Effector CD8-positive, alpha-beta T cell (primary cell): ENCODE measurements at regions not wholly inside any gene's neighbourhood (a gene's known extent, or its start where the extent isn't known, plus 50 kb on each side); places are given as distances from the start of the nearest gene placed in this dataset.
A peak's percentile ranks its signal among the peaks of the same experiment; 100 is the strongest.

ENCODE experiments used
- DNase-seq: peaks from one replicate; lab custom pipeline; 2025; lab: John Stamatoyannopoulos, UW

DNA sequence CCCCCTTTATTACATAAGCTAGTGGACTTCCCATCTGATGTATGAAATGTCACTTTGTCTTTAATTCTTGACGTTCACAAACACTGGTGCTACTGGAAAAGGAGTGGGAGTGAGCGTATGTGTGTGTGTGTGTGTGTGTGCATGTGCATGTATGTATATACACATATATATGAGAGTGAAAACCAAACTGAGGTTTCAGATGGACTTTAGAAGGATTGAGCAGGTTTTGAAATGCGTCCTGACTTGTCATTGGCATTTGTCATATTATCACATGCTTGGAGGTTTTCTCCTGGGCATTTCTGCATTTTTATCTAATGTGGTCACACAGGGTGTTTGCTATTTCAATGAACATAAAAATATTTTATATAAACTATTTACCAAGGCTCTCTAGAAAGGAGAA is 1085.9 kb downstream of the BCL11B start:
- no peak for DNase-seq

DNA sequence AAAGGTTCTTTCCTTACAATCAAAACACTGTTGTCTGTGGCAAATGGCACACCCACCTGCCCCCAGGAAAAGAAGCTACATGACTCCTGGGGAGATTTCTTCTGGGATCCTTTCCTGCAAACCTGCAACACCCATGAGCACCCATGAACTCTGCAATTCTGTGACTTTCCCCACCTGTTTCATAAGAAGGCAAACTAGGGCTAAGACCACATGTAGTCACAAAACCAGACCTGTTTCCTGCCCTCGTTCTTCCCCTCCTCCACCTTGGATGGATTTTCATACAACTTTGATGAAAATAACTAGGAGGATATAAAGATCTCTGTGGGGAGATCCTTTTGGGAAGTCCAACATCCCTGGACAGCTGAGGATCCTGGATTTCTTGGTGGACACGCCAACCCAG is 1084.7 kb downstream of the BCL11B start:
- DNase-seq = no peak

DNA sequence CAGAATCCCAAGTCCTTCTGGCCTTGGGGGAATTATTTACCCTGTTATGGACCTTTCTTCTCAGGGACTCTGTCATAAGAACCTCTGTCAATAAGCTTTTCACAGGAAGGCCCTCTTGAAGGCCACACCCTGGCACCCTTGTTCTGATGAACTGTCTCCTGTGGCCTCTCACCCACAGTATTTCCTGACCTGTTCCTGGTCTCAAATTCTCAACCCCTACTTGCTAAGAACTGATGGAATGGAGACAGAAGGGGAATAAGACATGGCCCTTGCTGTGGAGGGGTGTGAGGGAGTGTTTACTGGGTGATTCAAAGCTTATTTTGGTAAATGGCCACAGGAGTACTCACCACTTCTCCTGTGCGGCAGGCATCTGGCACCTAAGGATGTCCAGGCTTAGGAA is 1082.9 kb downstream of the BCL11B start:
- DNase-seq = no peak

DNA sequence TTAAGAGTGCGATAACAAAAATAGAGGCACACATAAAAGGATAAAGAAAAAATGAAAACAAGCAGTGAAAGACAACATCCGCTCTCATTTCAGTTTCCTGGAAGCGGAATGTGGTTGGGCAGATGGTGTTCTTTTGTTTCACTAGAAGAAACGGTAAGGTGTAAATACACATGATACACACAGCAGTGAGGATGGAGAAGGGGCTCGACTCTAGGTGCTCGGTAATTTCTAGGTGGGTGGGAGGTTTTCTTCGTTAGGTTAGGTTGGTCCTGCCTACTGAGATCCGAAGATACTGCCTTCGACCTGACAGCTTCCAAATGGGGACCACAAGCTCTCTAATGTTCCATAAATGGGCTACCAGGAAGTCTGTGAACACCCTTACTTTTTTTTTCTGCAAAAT is 1082.5 kb downstream of the BCL11B start:
- DNase-seq = no peak

DNA sequence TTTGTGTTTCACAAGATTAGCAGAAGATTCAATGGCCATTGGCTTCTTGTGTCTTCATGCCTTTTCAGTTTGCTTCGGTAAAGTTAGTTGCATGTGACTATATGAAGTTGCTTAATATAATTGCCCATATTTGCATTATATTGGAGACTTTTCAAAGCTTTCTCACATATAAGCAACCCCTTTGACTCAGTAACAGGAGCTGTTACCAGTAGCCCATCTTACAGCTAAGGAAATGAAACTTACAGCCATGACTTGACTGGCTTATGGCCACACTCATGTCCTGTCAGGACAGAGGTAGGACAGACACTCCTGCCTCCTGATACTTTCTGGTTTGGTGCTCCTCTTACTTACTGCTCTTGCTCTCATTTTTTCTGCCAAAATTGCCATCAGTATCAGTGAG is 1082.1 kb downstream of the BCL11B start:
- DNase-seq = no peak

DNA sequence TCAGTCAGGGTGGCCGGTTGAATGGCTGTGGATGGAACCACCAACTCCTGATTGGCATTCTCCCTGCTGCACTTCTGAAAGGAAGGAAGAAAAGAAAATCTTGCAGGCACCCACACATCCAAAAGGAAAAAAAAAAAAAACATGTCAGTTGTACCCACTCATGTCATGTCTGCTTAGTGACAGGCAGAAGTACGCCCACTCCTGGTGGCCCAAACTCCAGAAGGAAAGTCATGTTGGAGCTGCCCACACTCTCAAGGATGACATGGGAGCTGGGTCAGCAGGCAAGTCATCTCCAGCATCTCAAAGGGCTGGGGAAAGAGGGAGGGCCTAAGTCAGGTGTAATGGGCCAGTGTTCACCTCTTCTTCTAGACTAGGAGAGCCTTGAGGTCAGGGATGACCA is 1079.1 kb downstream of the BCL11B start:
- no peak for DNase-seq

DNA sequence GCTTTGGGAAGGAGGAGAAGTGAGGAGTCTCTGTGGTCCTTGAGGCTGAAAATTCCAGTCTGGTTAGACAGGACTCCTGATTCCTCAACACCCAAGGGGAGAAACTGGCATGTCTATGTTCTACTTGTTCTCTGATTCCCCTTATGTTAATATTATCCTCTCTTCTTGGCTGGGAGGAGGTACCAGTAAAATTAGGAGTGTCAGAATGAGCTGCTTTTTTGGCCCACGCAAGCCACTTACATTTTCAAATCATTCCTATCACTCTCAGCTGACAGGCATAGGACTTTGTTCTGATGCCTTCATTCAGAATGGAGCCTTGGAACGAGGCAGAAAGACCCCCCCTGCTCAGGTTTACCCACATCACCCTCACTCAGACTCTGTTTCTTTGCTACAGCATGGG is 1077.2 kb downstream of the BCL11B start:
- DNase-seq = no peak

DNA sequence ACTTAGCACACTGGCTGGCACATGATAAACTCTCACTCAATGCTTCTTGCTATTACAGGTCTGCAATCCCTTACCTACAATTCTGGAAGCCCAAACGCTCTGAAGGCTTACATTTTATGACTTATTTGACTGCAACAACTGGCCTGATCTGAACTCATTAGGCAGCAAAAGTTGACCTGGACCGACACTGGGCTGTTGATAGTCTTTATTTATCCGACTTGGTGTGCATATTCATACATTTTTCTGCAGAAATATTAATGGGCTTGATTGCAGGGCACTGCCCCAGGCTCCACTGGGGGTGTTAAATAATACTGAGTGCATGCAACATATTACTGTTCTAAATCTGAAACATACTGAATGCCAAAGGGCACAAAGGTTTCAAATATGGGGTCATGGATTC is 1076.7 kb downstream of the BCL11B start:
- no peak for DNase-seq

DNA sequence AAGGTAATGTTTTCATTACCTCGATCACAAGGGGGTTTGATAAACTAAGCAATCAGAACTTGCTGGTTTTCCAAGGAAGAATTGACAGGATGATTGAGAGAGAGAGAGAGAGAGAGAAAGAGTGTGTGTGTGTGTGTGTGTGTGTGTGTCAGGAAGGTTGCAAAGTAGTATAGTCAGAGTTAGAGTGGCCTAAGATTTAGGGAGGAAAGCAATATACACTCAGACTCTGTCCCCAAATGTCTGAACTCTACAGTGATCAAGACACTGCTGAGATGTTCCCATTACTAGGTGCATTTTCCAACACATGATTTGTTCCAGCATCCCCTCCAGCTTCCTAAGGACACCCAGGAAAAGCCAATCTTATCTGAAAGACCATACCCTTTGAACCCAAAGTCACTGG is 1074.1 kb downstream of the BCL11B start:
- DNase-seq = no peak

DNA sequence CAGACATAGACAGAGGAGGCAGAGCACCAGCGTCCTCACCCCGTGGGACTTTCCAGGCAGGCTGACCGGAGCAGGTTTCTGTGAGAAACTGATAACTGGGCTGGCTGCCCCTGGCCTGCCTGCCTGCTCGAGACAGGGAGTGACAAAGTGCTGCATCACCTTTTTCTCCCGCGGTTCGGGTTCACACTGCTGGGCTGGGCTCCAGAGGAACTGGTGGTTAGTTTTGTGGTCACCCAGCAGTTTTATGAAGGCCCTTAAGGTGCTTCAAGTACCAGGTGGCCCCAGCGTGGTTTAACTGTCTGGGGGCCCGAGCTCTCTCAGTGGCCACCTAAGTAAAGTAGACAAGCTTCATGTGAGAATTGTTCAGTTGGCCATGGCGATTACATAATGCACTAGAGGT is 1073.6 kb downstream of the BCL11B start:
- no peak for DNase-seq

DNA sequence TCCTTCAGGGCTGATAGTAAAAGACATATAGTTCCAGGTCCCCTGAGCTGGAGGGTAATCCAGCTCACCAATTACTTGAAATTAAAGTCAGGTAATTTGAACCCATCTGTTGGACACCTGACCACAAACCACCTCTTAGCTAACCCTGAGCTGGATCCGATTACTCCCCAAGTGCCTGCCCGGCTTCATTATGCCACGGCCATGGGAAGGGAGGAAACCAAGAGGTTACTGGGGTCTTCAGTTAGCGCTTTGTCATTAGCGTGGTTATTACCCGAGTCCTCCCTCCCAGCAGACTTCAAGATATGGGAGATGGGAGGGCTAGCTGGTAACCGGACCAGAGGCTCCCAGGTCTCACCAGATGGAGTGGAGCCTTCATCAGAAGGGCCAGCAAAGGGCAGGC is 1071.4 kb downstream of the BCL11B start:
- no peak for DNase-seq

DNA sequence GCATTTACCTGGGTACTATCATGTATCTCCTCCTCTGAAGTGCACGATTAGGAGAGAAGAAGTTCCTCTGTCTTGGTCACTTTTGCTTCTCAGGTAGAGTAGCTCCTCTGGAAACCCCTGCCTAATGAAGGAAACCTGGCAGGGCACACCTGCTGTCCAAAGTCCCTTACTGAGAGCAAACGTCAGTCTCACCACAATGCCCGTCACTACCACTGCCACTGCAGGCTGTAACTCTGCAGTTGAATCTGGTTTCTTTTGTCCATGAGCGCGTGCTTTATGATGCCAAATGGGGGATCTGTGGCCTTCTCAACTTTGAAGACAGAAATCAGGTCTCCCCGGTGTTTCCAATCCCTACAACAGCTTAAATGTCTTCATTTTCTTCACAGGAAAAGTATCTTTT is 1068.6 kb downstream of the BCL11B start:
- DNase-seq = no peak

DNA sequence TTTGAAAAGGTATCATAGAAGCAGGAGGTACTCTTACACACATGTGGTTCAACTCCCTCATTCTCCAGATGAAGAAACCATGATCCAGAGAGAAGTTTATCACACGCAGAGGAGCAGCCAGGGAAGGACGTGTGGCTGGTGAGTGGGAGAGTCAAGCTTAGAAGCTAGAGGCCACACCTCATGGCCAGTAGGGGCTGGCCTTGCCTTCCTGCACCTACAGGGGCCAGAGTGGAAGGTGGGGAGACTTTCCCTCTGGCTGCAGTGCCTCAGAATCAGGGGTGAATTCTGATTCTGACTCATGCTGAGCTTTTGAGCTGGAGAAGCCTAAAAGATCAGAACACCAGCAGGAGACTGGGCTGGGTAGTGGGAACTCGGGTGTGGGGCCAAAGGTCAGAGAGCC is 1067.9 kb downstream of the BCL11B start:
- no peak for DNase-seq

DNA sequence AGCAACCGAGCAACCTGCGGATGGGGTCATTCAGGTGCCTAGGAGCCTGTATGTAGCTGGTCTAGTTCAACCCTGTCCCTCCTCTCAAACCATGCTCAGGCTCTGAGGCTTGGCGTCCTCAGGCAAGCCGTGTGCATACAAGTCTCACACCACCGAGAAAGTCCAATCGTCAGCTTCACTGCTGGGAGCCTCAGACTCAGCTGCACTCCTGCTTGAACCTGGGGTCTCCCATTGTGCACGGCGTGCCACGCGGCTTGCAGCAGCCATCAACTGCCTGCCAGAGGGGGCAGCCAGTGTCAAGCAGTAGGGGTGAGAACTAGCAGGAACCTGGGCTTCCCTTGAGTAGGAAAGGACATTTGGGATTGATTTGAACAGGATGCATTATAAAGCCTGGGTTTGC is 1064.6 kb downstream of the BCL11B start:
- no peak for DNase-seq

DNA sequence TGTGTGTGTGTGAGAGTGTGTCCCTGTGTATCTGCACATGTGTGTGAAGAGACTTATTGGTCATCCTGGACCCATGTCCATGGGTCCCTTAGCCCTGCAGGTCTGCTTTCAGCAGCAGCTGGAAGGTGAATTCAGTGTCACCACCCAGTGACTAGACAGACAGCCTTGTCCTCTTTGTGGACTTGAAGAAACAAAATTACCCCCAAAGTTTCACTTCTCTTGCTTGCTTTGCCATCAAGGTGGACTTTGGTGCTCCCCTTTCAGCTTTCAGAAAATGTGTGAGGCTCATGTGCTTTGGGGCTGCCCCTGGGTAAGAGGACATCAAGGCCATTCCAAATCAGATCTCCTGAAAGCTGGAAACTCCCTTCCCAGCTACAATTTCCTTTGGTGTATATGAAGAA is 1063.8 kb downstream of the BCL11B start:
- no peak for DNase-seq

DNA sequence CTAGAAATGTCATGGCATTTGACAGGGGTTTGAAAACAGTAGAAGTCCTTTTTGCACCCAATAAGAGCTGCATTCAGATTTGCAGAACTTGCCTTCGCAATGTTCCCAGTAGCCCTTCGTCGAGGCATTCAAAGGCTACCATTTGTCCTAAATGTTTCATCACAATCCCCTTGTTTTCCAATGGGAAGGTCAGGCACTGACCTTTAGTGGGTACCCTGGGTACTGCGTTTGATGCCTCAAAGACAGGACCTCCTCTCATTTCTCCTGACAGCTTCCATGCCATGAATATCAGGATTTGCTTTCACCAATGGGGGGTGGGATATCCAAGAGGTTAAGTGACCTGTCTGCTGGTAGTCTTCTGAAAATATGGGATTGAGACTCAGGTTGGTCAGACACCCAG is 1063.1 kb downstream of the BCL11B start:
- no peak for DNase-seq

DNA sequence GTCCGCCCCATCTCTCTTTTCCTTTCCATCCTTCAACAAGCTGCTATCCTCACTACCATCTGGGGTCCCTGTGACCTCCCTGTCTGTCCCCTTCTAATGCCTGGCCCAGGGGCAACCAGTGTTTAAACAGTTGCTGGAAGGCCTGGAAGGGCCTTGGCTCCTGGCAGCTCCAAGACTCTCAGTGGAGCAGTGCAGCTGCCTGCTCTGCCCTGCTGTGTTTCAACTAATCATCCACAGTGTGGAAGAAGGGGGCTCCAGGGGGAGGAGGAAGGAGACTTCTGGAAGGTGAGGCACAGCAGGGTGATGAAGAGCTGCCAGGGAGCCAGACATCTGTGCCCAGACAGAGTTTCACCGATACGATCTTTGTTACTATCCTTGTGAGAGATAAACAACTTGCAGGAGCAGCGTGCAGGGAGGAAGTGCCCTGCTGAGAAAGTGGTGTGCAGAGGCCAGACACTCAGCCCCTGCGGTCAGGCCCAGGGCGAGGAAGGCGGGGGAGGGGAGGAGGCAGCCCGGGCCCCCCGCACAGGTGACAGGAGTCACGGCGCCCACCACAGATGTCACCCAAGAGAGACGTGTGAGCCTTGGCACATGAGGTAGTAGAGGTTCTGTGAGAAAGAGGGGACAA is 1061.8 kb downstream of the BCL11B start:
- DNase-seq = no peak

DNA sequence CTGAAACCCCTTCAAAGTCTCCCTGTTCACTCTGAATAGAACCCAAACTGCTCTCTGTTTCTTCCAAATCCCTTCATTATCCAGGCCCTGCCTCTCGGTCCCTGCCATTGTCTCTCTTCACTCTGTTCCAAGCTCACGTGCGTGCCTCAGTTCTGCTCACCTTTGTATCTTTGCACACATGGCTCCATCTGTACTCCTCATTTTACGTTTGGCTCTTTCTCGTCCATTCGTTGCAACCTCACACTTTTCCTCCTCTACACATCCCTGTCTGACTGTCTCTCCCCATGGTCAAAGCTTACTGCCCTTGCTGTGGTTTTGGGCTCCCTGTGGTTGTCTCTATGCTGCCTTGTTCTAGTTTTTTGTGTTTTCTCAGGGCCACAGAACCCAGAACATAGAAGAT is 1054.5 kb downstream of the BCL11B start:
- DNase-seq = no peak

DNA sequence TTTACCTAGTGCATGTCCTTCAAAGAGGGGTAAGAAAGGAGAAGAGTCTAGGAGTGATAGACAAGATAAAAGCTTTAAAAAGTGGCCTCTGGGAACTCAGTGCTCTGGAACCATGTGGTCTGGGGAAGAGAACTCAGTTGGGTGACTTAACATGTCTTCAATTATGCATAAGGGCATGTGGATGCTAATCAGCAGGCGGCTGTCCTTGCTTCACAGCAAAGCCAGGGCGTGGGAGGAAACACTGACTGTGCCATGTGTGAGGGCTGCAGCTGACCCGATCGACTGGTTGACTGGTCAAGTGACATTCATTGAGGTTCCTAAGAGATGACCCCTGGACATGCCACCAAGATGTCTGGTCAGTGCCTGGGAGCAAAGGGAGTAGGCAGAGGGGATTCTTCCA is 1053.8 kb downstream of the BCL11B start:
- DNase-seq = no peak

DNA sequence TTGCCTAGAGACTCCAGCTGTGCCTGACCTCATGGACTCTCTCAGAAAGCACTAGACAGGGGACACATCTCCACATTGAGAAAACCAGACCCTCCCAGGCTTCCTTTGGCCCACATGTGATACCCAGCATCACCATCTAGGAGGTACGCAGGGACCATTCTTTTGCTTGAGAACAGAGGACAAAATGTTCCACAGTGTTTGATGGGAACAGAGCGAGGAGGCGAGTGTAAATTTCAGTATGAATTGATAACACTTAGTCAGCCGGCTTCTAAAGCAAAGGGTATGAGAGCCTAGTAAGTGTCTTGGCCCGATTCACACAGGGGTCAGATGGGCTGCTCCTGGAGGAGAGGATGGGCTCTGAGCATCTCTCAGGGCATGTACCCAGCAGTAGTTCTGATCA is 1052.4 kb downstream of the BCL11B start:
- DNase-seq = no peak

DNA sequence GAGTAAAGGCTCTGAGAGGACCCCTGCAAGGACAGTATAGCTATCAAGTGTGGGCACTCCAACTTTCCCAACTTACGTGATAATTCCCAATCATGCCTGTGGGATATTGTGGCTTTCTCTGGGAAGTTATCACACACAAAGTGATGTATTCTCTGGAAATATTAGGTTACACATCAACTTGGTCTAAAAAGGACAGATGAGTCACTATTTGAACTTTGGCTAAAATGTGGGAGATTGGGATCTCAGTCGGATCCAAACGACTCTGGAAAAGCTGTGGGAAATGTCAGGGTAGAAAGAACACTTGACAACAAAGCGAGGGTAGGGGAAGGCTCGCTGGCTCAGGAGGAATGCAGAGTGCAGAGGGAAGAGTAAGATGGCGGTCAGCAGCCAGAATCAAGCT is 1048.9 kb downstream of the BCL11B start:
- DNase-seq = no peak

DNA sequence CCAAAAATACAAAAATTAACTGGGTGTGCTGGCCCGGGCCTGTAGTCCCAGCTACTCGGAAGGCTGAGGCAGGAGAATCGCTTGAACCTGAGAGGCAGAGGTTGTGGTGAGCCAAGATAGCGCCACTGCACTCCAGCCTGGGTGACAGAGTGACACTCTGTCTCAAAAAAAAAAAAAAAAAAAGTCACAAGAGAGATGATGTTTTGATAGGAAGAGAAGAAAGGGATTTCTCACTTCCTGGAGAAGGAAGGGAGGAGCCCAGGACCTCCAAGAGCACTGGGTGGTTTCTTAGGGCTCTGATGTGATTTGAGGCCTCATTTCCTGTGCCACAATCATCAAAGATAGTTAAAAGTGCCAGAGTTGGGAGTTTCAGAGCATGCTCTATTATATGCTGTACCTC is 1048.3 kb downstream of the BCL11B start:
- DNase-seq = peak; percentile 21

DNA sequence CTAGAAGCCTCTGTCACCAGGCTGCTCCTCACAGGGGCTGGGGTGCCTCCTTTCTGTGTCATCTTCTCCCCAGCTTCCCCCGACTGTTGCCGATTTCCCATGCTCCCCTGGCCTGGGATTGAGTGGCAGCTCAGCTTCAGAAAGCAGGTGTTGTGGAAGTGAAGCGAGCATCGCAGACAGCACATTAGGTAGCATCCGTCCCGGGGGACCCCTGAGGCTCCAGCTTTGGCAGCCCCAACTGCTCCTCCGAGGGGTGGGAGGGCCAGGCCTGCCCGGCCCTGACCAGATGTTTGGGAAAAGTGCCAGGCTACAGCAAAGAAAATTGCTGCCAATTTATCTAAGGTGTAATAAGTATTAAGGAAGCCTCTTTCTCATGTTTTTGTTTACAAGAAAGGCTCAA is 1045.6 kb downstream of the BCL11B start:
- no peak for DNase-seq

DNA sequence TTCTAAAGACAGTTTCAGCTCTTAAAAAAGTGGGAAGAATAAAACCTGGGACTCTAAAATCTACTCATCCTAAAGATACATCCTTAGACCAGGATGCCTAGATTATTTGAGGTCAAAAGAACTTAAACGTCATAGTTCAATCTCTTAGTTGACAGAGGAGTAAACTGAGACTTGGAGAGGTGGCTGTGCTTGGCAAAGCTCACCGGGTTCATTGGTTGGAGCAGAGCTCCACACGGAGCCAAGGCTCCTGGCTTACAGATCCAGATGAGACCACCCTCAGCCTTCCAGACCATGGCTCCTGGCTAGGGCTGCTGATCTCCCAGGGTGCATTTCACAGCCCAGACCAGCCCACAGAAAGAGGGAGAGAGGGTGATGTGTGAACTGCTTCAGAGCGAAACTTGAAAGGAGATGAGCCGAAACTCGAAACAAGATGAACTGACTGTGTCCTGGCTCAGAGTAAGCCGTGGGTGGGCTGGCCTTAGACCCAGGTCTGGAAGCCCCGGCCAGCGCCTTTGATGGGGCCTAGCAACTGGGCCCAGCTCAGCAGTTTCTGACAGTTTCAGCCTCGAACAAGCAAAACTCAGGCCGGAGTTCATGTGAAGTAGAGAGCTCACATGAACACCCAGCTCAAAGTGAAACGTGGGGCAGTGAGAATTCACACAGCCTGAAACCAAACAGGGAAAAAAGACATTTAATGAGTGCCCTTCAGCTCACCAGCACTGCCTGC is 1044.8 kb downstream of the BCL11B start:
- DNase-seq = no peak
